WTC11 (cell line): ENCODE measurements at regions not wholly inside any gene's neighbourhood (a gene's known extent, or its start where the extent isn't known, plus 50 kb on each side); places are given as distances from the start of the nearest gene placed in this dataset.

Experiments
- ATAC-seq: fragments of 200-7000 bp; cut with Tn5 transposase; 2 replicates; pipeline ENCODE4 v1.10.0; 2021; ENCODE audit warnings: mild to moderate bottlenecking, moderate library complexity
- CTCF ChIA-PET: fragments of 300-600 bp; sonication (Branson Sonifier 250); formaldehyde crosslinking; loops from one replicate; lab custom pipeline; 2021; ENCODE audit warnings: antibody characterized with exemption; lab: Charles Lee
- POLR2A ChIA-PET: fragments of 350-600 bp; sonication (Branson Sonifier 250); formaldehyde crosslinking; loops from one replicate; lab custom pipeline; 2021; ENCODE audit warnings: antibody characterized with exemption; lab: Charles Lee
- DNase-seq: peaks from one replicate; pipeline ENCODE4 v3.0.0; 2021; ENCODE audit warnings: low spot score
- H3K27ac Mint-ChIP-seq: 2 replicates; pipeline ENCODE4 v1.8.0; 2021; ENCODE audit warnings: mixed read lengths
- H3K27me3 Mint-ChIP-seq: 2 replicates; pipeline ENCODE4 v1.8.0; 2021; ENCODE audit warnings: low read depth, mild to moderate bottlenecking, moderate library complexity, mixed read lengths
- H3K36me3 Mint-ChIP-seq: 2 replicates; pipeline ENCODE4 v1.8.0; 2021; ENCODE audit warnings: mixed read lengths
- H3K4me1 Mint-ChIP-seq: 2 replicates; pipeline ENCODE4 v1.8.0; 2022; ENCODE audit warnings: mixed read lengths
- H3K4me3 Mint-ChIP-seq: 2 replicates; pipeline ENCODE4 v1.8.0; 2021; ENCODE audit warnings: mild to moderate bottlenecking, moderate library complexity, mixed read lengths
- H3K9me3 Mint-ChIP-seq: 2 replicates; pipeline ENCODE4 v1.8.0; 2021; ENCODE audit warnings: mixed read lengths
- CDX4 ChIP-seq: fragments of 250-450 bp; sonication (Bioruptor Pico); IDR thresholded peaks from 2 replicates; pipeline ENCODE4 v1.9.0; 2021; ENCODE audit warnings: moderate library complexity, mild to moderate bottlenecking, inconsistent platforms, borderline replicate concordance
- CTCF ChIP-seq: fragments of 200-600 bp; IDR thresholded peaks from 2 replicates; pipeline ENCODE4 v1.8.0; 2022; ENCODE audit warnings: antibody characterized with exemption
- E2F5 ChIP-seq: sonication (generic); formaldehyde crosslinking; IDR thresholded peaks from 2 replicates; pipeline ENCODE4 v1.8.1; 2022; ENCODE audit warnings: mild to moderate bottlenecking, moderate library complexity, missing genetic modification reagents
- EMX1 ChIP-seq: fragments of 250-450 bp; sonication (Bioruptor Pico); IDR thresholded peaks from 2 replicates; pipeline ENCODE4 v1.8.0; 2021; ENCODE audit warnings: mild to moderate bottlenecking
- GRHL2 ChIP-seq: fragments of 250-450 bp; sonication (Bioruptor Pico); IDR thresholded peaks from 2 replicates; pipeline ENCODE4 v1.8.0; 2022; ENCODE audit warnings: mild to moderate bottlenecking, moderate library complexity; ENCODE audit not compliant: insufficient replicate concordance, severe bottlenecking
- JUN ChIP-seq: sonication (generic); formaldehyde crosslinking; IDR thresholded peaks from 2 replicates; pipeline ENCODE4 v1.8.0; 2023; ENCODE audit warnings: mild to moderate bottlenecking, missing genetic modification reagents
- KAT7 ChIP-seq: sonication (generic); formaldehyde crosslinking; IDR thresholded peaks from 2 replicates; pipeline ENCODE4 v1.8.1; 2023; ENCODE audit warnings: missing genetic modification reagents, mild to moderate bottlenecking, borderline replicate concordance
- MAX ChIP-seq: sonication (generic); formaldehyde crosslinking; IDR thresholded peaks from 2 replicates; pipeline ENCODE4 v1.8.0; 2022; ENCODE audit warnings: mild to moderate bottlenecking, missing genetic modification reagents
- MXD4 ChIP-seq: fragments of 250-450 bp; sonication (Bioruptor Pico); IDR thresholded peaks from 2 replicates; pipeline ENCODE4 v1.8.0; 2021; ENCODE audit warnings: mild to moderate bottlenecking, moderate library complexity, borderline replicate concordance
- PRDM15 ChIP-seq: sonication (generic); formaldehyde crosslinking; IDR thresholded peaks from 2 replicates; pipeline ENCODE4 v1.8.0; 2022; ENCODE audit warnings: missing genetic modification reagents
- PRRX2 ChIP-seq: fragments of 250-450 bp; sonication (Bioruptor Pico); IDR thresholded peaks from 2 replicates; pipeline ENCODE4 v1.8.0; 2021; ENCODE audit warnings: mild to moderate bottlenecking
- RELA ChIP-seq: sonication (generic); formaldehyde crosslinking; IDR thresholded peaks from 2 replicates; pipeline ENCODE4 v1.8.1; 2022; ENCODE audit warnings: missing genetic modification reagents, mild to moderate bottlenecking, borderline replicate concordance
- TCF7 ChIP-seq: sonication (generic); formaldehyde crosslinking; IDR thresholded peaks from 2 replicates; pipeline ENCODE4 v1.8.0; 2022; ENCODE audit warnings: mild to moderate bottlenecking, low read depth, missing genetic modification reagents, moderate library complexity
- USF1 ChIP-seq: sonication (generic); formaldehyde crosslinking; IDR thresholded peaks from 2 replicates; pipeline ENCODE4 v1.8.0; 2022; ENCODE audit warnings: mild to moderate bottlenecking, missing genetic modification reagents
- USF2 ChIP-seq: sonication (generic); formaldehyde crosslinking; IDR thresholded peaks from 2 replicates; pipeline ENCODE4 v1.8.1; 2023; ENCODE audit warnings: mild to moderate bottlenecking, missing genetic modification reagents, moderate library complexity
- ZBTB43 ChIP-seq: sonication (generic); formaldehyde crosslinking; IDR thresholded peaks from 2 replicates; pipeline ENCODE4 v1.8.1; 2023; ENCODE audit warnings: mild to moderate bottlenecking, missing genetic modification reagents
- ZNF281 ChIP-seq: sonication (generic); formaldehyde crosslinking; IDR thresholded peaks from 2 replicates; pipeline ENCODE4 v1.8.0; 2023; ENCODE audit warnings: mild to moderate bottlenecking, missing genetic modification reagents
- ZNF317 ChIP-seq: sonication (generic); formaldehyde crosslinking; IDR thresholded peaks from 2 replicates; pipeline ENCODE4 v1.8.1; 2023; ENCODE audit warnings: low read depth, mild to moderate bottlenecking, moderate library complexity, missing genetic modification reagents, borderline replicate concordance
- ZNF532 ChIP-seq: fragments of 250-450 bp; sonication (Bioruptor Pico); IDR thresholded peaks from 2 replicates; pipeline ENCODE4 v1.9.0; 2021; ENCODE audit warnings: mild to moderate bottlenecking, borderline replicate concordance

- ATAC-seq (no peak), DNase-seq (no peak)
- CTCF ChIA-PET, result interaction anchor here (1.3 kb wide), 1 partner anchor 10 kb away, joined by 4 read pairs; no protein-coding TSS in a partner anchor
- no peak overlapping the region for H3K27ac Mint-ChIP-seq
- H3K4me1 Mint-ChIP-seq, result peaks cover 47% of the 10 kb centered on the region
- H3K36me3 Mint-ChIP-seq, result no peaks in the 10 kb centered on the region
- no peak for TF ChIP-seq E2F5 (CRISPR knock-in tag)
- no peak for TF ChIP-seq MXD4
- no peak for TF ChIP-seq ZNF532 (CRISPR knock-in tag)
- no peak for TF ChIP-seq EMX1 (CRISPR knock-in tag)
- no peak for TF ChIP-seq ZNF281 (CRISPR knock-in tag)
- no peak for TF ChIP-seq ZBTB43 (CRISPR knock-in tag)
- no peak for TF ChIP-seq ZNF317 (CRISPR knock-in tag)
- TF ChIP-seq PRDM15 (CRISPR knock-in tag), result no peak
- TF ChIP-seq TCF7 (CRISPR knock-in tag), result no peak
- no peak for TF ChIP-seq JUN (CRISPR knock-in tag)
- TF ChIP-seq USF1, result no peak
- TF ChIP-seq PRRX2, result no peak
- TF ChIP-seq CTCF, result no peak
- TF ChIP-seq CDX4 (CRISPR knock-in tag), result no peak
- no peak for TF ChIP-seq USF2 (CRISPR knock-in tag)
- TF ChIP-seq MAX, result no peak
- no peak for TF ChIP-seq GRHL2 (CRISPR knock-in tag)
- no peak for TF ChIP-seq RELA
- no peak for TF ChIP-seq KAT7 (CRISPR knock-in tag)
- no peak overlapping the region for H3K4me3 Mint-ChIP-seq
- POLR2A ChIA-PET, result no interaction called here
- H3K9me3 Mint-ChIP-seq, result no peaks in the 10 kb centered on the region
- no peaks in the 10 kb centered on the region for H3K27me3 Mint-ChIP-seq
Observed at GRCh38 chr2:43136876-43137275, 89.5 kb downstream of the ZFP36L2 start.
